HG02870 (cell line): ENCODE measurements at regions not wholly inside any gene's neighbourhood (a gene's known extent, or its start where the extent isn't known, plus 50 kb on each side); places are given as distances from the start of the nearest gene placed in this dataset.

ENCODE experiments used
- ATAC-seq: cut with Tn5 transposase; IDR thresholded peaks from one replicate; pipeline ENCODE4 v1.9.1; 2021; ENCODE audit warnings: mild to moderate bottlenecking, moderate library complexity; ENCODE audit not compliant: unreplicated experiment

GRCh38 chr16:86209202-86209601 lies 301.1 kb upstream of the FOXF1 start:
- no peak for ATAC-seq

- no peak for ATAC-seq
Measured at GRCh38 chr16:86210403-86211193, 299.7 kb upstream of the FOXF1 start.

- ATAC-seq: no peak
Measured at GRCh38 chr16:86211265-86211664, 299.1 kb upstream of the FOXF1 start.

DNA sequence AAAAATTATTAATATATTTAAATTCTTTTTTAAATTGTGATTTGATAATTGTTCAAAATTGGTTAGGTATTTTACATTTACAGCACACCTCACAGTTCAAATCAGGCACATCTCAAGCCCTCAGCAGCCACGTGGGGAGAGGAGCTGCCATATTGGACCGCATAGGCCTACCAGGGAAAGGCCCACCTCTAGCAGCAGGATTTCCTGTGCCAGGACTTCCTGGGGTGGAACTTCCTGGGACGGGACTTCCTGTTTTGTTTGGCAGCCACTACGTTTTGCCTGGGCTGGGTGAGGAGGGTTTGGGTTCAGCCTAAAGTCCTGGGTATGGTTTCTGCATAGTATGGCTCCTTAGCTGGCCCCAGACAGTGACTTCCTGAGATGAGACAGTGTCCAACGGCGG lies 298.5 kb upstream of the FOXF1 start:
- no peak for ATAC-seq

DNA sequence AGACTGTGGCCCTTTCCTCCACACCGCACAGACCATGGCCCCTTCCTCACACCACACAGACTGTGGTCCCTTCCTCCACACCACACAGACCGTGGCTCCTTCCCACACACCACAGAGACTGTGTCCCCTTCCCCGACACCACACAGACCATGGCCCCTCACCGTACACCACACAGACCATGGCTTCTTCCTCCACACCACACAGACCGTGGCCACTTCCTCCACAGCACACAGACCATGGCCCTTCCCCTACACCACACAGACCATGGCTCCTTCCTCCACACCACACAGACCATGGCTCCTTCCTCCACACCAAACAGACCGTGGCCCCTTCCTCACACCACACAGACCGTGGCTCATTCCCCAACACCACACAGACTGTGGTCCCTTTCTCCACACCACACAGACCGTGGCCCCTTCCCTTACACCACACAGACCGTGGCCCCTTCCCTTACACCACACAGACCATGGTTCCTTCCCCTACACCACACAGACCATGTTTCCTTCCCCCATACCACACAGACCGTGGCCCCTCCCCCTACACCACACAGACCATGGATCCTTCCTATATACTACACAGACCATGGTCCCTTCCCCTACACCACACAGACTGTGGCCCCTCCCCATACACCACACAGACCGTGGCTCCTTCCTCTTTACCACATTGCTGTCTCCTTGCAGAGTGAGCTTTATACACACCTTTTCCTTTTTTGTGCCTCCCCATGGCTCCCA lies 297.5 kb upstream of the FOXF1 start:
- no peak for ATAC-seq

GRCh38 chr16:86213437-86214205 lies 296.7 kb upstream of the FOXF1 start:
- ATAC-seq: no peak

- ATAC-seq: no peak
Measured at GRCh38 chr16:86214326-86215232, 295.7 kb upstream of the FOXF1 start.

- ATAC-seq: no peak
Measured at GRCh38 chr16:86215233-86215978, 294.9 kb upstream of the FOXF1 start.

- ATAC-seq: no peak
Measured at GRCh38 chr16:86215979-86216585, 294.2 kb upstream of the FOXF1 start.

GRCh38 chr16:86216591-86216990 lies 293.7 kb upstream of the FOXF1 start:
- no peak for ATAC-seq

GRCh38 chr16:86217001-86217890 lies 293.1 kb upstream of the FOXF1 start:
- ATAC-seq: no peak

- ATAC-seq: no peak
Measured at GRCh38 chr16:86217891-86218270, 292.4 kb upstream of the FOXF1 start.

DNA sequence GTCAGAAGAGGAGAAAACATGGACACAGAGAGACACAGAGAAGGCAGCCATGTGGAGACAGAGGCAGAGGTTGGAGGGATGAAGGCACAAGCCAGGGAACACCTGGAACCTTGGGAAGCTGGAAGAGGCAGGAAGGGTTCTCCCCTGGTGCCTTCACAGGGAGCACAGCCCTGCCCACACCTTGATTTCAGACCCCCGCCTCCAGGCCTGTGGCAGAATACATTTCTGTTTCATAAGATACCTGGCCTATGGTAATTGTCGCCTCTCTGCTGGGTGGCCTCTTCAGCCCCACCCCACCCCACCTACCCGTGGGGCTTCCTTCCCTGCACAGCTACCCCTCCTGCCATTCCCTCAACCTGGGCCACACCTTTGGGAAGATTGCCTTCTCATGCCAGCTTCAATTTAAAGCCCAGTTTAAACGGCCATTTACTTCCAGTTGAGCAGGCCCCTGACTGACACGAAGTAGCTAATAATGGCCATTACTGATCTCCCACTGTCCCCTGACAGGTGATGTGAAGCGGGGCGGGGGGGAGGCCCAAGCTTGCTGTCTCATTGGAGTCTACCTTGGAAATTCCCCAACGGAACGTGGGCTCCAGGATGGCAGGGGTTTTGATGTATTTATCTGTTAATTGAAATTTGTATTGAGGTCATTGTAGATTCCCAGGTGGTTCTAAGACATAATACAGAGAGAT lies 291.7 kb upstream of the FOXF1 start:
- no peak for ATAC-seq

- ATAC-seq: no peak
Measured at GRCh38 chr16:86219655-86220445, 290.5 kb upstream of the FOXF1 start.

- no peak for ATAC-seq
Measured at GRCh38 chr16:86220561-86220960, 289.8 kb upstream of the FOXF1 start.

DNA sequence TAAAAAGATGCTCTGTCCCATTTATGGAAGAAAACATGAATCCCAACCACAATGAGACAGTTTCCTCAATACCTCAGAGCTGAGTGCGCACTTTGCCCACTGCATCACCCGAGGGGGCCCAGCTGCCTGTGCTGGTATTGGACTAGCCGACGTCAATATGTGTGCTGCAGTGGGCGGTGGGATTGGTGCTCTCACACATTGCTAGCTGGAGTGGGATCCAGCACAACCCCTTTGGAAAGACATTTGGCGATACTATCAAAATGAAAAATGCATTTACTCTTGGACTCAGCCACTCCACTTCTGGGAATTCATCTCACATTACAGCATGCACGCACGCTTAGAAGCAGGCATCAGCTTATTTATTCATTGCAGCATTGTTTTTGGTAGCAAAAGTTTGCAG lies 289.2 kb upstream of the FOXF1 start:
- ATAC-seq: no peak

DNA sequence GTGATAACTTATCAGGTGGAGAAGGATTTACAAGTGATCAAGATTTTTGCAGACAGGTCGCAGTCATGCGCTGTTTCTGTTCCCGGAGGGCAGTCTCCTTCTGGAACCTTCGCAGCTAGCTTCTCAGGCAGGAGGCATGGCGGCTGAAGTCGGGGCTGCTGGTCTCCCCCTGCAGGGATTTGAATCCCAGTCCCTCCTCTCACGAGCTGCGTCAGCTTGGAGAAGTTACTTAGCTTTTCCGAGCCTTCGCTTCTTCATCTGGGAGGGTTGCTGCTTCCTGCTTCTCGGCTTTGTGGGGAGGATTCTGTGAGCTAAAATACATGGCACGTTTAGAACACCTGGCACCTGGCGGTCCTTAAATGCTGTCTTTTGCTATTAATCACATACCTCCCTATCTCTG lies 287.8 kb upstream of the FOXF1 start:
- ATAC-seq: no peak
